ENCODE measurements at regions not wholly inside any gene's neighbourhood (a gene's known extent, or its start where the extent isn't known, plus 50 kb on each side); places are given as distances from the start of the nearest gene placed in this dataset.

- no peak for TF ChIP-seq GATA2 (IDR thresholded peaks at IDR 0.05; ENCODE audit: low read depth, low read length)
- TF ChIP-seq GATA3 (IDR thresholded peaks at IDR 0.05; ENCODE audit: low read depth, low read length) = no peak
Measured at GRCh38 chr2:71922499-71923142, 225.0 kb downstream of the CYP26B1 start.
